Osteoblast (primary cell): ENCODE measurements at regions not wholly inside any gene's neighbourhood (a gene's known extent, or its start where the extent isn't known, plus 50 kb on each side); places are given as distances from the start of the nearest gene placed in this dataset.

Experiments used
- DNase-seq: peaks from one replicate; pipeline ENCODE4 v3.0.0; 2011; ENCODE audit warnings: low spot score, mixed read lengths; ENCODE audit not compliant: insufficient read length; ENCODE audit errors: missing footprints
- H2AFZ ChIP-seq: 2 replicates; pipeline ENCODE4 v1.6.0; 2011; ENCODE audit warnings: mild to moderate bottlenecking, low read length
- H3K27ac ChIP-seq: 2 replicates; pipeline ENCODE4 v1.5.1; 2011; ENCODE audit warnings: mild to moderate bottlenecking, low read depth, low read length, moderate library complexity
- H3K27me3 ChIP-seq: 2 replicates; pipeline ENCODE4 v1.6.0; 2012; ENCODE audit warnings: mild to moderate bottlenecking, control low read depth, inconsistent platforms, low read length, moderate library complexity; ENCODE audit not compliant: insufficient read depth
- H3K36me3 ChIP-seq: 2 replicates; pipeline ENCODE4 v1.5.1; 2011; ENCODE audit warnings: mild to moderate bottlenecking, low read length, control low read depth, moderate library complexity; ENCODE audit not compliant: insufficient read depth
- H3K4me1 ChIP-seq: 2 replicates; pipeline ENCODE4 v1.5.1; 2011; ENCODE audit warnings: mild to moderate bottlenecking, low read length, control low read depth, moderate library complexity; ENCODE audit not compliant: insufficient read depth
- H3K4me2 ChIP-seq: 2 replicates; pipeline ENCODE4 v1.6.0; 2011; ENCODE audit warnings: mild to moderate bottlenecking, low read length; ENCODE audit not compliant: insufficient read depth
- H3K4me3 ChIP-seq: fragments of 200-600 bp; sonication (generic); 3 replicates; pipeline ENCODE4 v1.5.1; 2012; ENCODE audit warnings: mild to moderate bottlenecking, low read length, inconsistent platforms; ENCODE audit not compliant: insufficient read depth
- H3K79me2 ChIP-seq: 2 replicates; pipeline ENCODE4 v1.6.0; 2012; ENCODE audit warnings: mild to moderate bottlenecking, low read length, control low read depth, inconsistent platforms; ENCODE audit not compliant: insufficient read depth
- H3K9me3 ChIP-seq: 2 replicates; pipeline ENCODE4 v1.5.1; 2011; ENCODE audit warnings: low read depth, low read length, control low read depth
- H4K20me1 ChIP-seq: 2 replicates; pipeline ENCODE4 v1.6.0; 2012; ENCODE audit warnings: mild to moderate bottlenecking, low read length, control low read depth; ENCODE audit not compliant: insufficient read depth
- TF ChIP-seq, protein P1 (sequence below): IDR thresholded peaks from 2 replicates; pipeline ENCODE4 v1.5.1; 2011; ENCODE audit warnings: mild to moderate bottlenecking, low read depth, low read length, moderate library complexity; ENCODE audit errors: extremely low read depth

GRCh38 chr13:58238972-58239773, 607.6 kb downstream of the PCDH17 start:
- DNase-seq: peak; percentile 23
- Histone ChIP-seq H3K27ac (no peak overlapping the region), H3K4me3 (no peak overlapping the region), H3K4me2 (no peak overlapping the region), H4K20me1 (no peaks in the 10 kb centered on the region), H3K27me3 (no peaks in the 10 kb centered on the region), H3K36me3 (no peaks in the 10 kb centered on the region), H3K79me2 (no peaks in the 10 kb centered on the region), H3K9me3 (peaks cover 3% of the 10 kb centered on the region), H3K4me1 (no peaks in the 10 kb centered on the region), H2AFZ (no peak overlapping the region)
- TF ChIP-seq, protein P1, sequence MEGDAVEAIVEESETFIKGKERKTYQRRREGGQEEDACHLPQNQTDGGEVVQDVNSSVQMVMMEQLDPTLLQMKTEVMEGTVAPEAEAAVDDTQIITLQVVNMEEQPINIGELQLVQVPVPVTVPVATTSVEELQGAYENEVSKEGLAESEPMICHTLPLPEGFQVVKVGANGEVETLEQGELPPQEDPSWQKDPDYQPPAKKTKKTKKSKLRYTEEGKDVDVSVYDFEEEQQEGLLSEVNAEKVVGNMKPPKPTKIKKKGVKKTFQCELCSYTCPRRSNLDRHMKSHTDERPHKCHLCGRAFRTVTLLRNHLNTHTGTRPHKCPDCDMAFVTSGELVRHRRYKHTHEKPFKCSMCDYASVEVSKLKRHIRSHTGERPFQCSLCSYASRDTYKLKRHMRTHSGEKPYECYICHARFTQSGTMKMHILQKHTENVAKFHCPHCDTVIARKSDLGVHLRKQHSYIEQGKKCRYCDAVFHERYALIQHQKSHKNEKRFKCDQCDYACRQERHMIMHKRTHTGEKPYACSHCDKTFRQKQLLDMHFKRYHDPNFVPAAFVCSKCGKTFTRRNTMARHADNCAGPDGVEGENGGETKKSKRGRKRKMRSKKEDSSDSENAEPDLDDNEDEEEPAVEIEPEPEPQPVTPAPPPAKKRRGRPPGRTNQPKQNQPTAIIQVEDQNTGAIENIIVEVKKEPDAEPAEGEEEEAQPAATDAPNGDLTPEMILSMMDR: no peak

- no peak for DNase-seq
- Histone ChIP-seq H3K4me1 (no peaks in the 10 kb centered on the region), H3K27ac (no peak overlapping the region), H4K20me1 (no peaks in the 10 kb centered on the region), H3K4me3 (no peak overlapping the region), H3K9me3 (peaks cover 3% of the 10 kb centered on the region), H3K27me3 (no peaks in the 10 kb centered on the region), H3K4me2 (no peak overlapping the region), H3K79me2 (no peaks in the 10 kb centered on the region), H2AFZ (no peak overlapping the region), H3K36me3 (no peaks in the 10 kb centered on the region)
- TF ChIP-seq, protein P1: no peak
These were observed 608.3 kb downstream of the PCDH17 start for GRCh38 chr13:58239774-58240268.

DNA sequence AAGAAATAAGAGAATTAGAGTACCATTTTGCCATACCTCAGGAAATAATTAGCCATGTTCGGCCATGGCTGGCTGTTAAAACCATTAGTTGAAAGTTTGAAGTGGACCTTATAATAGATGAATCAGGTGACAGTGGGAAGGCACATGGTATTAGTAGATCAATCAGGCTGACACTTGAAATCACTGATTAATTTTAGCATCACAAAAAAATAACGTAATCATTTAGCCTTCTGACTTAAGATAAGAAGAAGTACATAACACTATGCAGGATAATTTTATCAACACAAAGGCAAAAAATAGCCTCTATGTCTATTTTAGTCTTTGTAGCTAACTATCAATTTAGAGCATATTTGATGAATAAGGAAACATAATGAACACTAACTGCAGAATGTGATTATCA, 615.5 kb downstream of the PCDH17 start:
- H2AFZ ChIP-seq: no peak overlapping the region
- H3K4me3 ChIP-seq: no peak overlapping the region
- no peak for DNase-seq
- no peaks in the 10 kb centered on the region for H3K79me2 ChIP-seq
- TF ChIP-seq, protein P1: no peak
- no peak overlapping the region for H3K27ac ChIP-seq
- H3K36me3 ChIP-seq: no peaks in the 10 kb centered on the region
- no peak overlapping the region for H3K4me2 ChIP-seq
- no peaks in the 10 kb centered on the region for H3K4me1 ChIP-seq
- no peaks in the 10 kb centered on the region for H3K9me3 ChIP-seq
- no peaks in the 10 kb centered on the region for H3K27me3 ChIP-seq
- no peaks in the 10 kb centered on the region for H4K20me1 ChIP-seq

GRCh38 chr13:58254943-58255342, 623.4 kb downstream of the PCDH17 start:
- H3K4me1 ChIP-seq: no peaks in the 10 kb centered on the region
- DNase-seq: no peak
- no peaks in the 10 kb centered on the region for H3K79me2 ChIP-seq
- no peaks in the 10 kb centered on the region for H4K20me1 ChIP-seq
- no peaks in the 10 kb centered on the region for H3K27me3 ChIP-seq
- no peaks in the 10 kb centered on the region for H3K36me3 ChIP-seq
- H3K27ac ChIP-seq: no peak overlapping the region
- TF ChIP-seq, protein P1: no peak
- no peak overlapping the region for H3K4me2 ChIP-seq
- peaks cover 2% of the 10 kb centered on the region for H3K9me3 ChIP-seq
- no peak overlapping the region for H3K4me3 ChIP-seq
- H2AFZ ChIP-seq: no peak overlapping the region
